ENCODE measurements at regions not wholly inside any gene's neighbourhood (a gene's known extent, or its start where the extent isn't known, plus 50 kb on each side); places are given as distances from the start of the nearest gene placed in this dataset.

DNA sequence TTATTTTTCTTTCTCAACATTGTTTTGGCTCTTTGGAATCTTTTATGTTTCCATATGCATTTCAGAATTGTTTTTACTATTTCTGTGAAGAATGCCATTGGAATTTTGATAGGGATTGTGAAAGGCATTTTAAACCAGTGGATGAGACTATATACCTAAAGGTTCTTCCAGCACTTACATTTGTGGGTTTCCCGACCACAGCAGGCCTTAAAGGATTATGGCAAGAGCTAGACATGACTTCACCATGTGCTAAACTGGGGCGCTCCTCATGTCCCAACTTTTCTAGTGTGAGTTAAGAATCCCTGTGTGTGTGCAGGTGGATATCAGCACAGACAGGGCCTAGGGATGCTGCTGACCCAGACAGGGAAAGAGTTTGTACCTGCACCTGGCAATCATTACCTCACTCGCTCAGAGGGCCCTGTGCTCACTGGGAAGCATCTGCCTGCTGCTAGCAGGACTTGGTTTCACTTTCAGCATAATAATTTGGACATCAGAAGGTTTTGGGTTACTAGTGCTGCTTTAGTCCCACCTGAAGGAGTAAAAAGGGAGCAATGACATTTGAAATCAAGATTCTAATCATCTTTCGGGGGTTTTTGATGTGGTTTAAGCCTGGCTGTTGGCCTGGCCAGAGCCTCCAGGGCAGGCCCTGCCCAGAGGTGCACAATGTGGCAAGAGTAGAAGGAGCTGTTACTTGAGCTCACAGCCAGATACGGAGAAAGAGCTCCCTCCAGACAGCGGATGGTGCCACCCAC, 137.1 kb downstream of the CDC5L start:
- Mint-ChIP-seq H3K9me3 (ENCODE audit: insufficient read depth) (peaks cover 15% of the 10 kb centered on the region), H3K27ac (no peak overlapping the region), H3K4me3 (no peak overlapping the region), H3K36me3 (ENCODE audit: low read depth) (no peaks in the 10 kb centered on the region), H3K27me3 (ENCODE audit: low read depth) (peaks cover 2% of the 10 kb centered on the region), H3K4me1 (ENCODE audit: low read depth) (peaks cover 33% of the 10 kb centered on the region)
- DNase-seq (no peak), ATAC-seq (no peak)
- ChIA-PET POLR2A (no interaction called here), CTCF (interaction anchor here (0.8 to 0.9 kb wide), 2 partner anchors 8 to 69 kb away, joined by 3 read pairs; no protein-coding TSS in a partner anchor)

DNA sequence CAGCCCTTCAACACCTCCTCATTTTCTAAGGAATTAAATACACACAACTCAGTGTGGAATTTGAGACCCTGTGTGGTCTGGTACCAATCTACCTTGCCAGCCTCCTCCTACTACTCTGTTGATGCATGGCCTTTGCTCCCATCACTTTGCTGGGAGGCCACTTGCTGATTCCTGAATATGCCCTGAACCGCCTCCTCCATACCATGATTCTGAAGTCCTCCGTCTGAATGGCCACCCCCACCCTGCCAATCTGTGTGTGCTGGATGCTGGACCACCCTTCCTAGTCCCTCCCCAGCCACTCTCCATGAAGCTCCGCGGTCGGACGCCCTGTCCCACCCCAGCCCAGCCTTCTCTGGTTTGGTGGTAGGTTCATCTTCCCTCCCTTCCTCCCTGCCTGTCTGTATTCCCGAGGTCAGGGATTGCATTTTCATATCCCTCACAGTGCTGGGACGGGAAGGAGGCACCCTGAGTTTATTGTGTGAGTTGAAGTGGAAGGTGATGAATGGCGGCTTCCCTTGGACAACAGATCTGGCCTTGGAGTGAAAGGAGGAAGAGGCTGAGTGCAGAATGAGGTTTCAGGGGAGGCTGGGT, 138.3 kb downstream of the CDC5L start:
- POLR2A ChIA-PET = no interaction called here
- H3K27ac Mint-ChIP-seq = no peak overlapping the region
- DNase-seq = no peak
- peaks cover 27% of the 10 kb centered on the region for H3K4me1 Mint-ChIP-seq (ENCODE audit: low read depth)
- H3K9me3 Mint-ChIP-seq (ENCODE audit: insufficient read depth) = peaks cover 13% of the 10 kb centered on the region
- ATAC-seq = no peak
- H3K36me3 Mint-ChIP-seq (ENCODE audit: low read depth) = no peaks in the 10 kb centered on the region
- CTCF ChIA-PET = no interaction called here
- H3K4me3 Mint-ChIP-seq = no peak overlapping the region
- H3K27me3 Mint-ChIP-seq (ENCODE audit: low read depth) = peaks cover 2% of the 10 kb centered on the region

DNA sequence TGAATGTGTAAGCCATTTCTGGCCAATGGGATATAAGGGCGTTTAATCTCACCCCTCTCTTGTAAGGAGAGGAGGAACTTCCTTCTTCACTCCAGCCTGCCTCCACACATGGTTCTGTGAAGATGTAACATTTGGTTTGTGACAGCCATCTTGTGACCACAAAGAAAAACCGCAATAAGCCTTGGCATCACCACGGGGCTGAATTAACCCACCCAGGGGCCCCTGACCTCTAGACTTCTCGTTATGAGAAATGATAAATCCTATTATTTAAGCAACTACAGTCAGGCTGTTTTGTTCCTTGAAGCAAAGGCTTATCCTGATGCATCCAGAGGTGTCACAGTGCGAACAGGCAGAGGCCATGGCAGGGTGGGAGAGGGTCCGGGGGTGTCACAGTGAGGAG, 139.7 kb downstream of the CDC5L start:
- H3K9me3 Mint-ChIP-seq (ENCODE audit: insufficient read depth) = no peaks in the 10 kb centered on the region
- CTCF ChIA-PET = interaction anchor here (0.9 kb wide), 1 partner anchor 10 kb away, joined by 4 read pairs; no protein-coding TSS in a partner anchor
- H3K4me3 Mint-ChIP-seq = no peak overlapping the region
- H3K27me3 Mint-ChIP-seq (ENCODE audit: low read depth) = no peaks in the 10 kb centered on the region
- DNase-seq (peak; percentile 26), ATAC-seq (peak; percentile 29)
- POLR2A ChIA-PET = no interaction called here
- no peaks in the 10 kb centered on the region for H3K36me3 Mint-ChIP-seq (ENCODE audit: low read depth)
- H3K4me1 Mint-ChIP-seq (ENCODE audit: low read depth) = peaks cover 27% of the 10 kb centered on the region
- H3K27ac Mint-ChIP-seq = peak overlapping the region; percentile 39

- Mint-ChIP-seq H3K9me3 (ENCODE audit: insufficient read depth) (no peaks in the 10 kb centered on the region), H3K27ac (no peak overlapping the region), H3K4me1 (ENCODE audit: low read depth) (peaks cover 27% of the 10 kb centered on the region), H3K36me3 (ENCODE audit: low read depth) (no peaks in the 10 kb centered on the region), H3K4me3 (no peak overlapping the region), H3K27me3 (ENCODE audit: low read depth) (no peaks in the 10 kb centered on the region)
- DNase-seq (no peak), ATAC-seq (no peak)
- ChIA-PET CTCF (interaction anchor here (0.9 kb wide), 1 partner anchor 10 kb away, joined by 4 read pairs; no protein-coding TSS in a partner anchor), POLR2A (no interaction called here)
Observed at GRCh38 chr6:44527583-44528369, 140.3 kb downstream of the CDC5L start.

DNA sequence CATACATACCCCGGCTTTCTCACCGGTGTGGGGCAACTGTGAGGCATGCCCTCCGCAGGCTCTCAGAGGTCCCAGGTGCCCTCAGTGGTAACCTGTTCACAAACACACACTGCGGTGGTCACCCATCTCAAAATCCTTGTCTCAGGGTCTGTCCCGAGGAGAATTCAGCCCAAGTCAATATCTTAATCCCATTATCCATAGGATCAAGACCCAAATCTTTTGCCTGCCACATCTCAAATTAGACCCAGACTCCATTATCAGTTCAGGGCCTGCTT, 140.8 kb downstream of the CDC5L start:
- no peak overlapping the region for H3K27ac Mint-ChIP-seq
- ATAC-seq = no peak
- H3K36me3 Mint-ChIP-seq (ENCODE audit: low read depth) = no peaks in the 10 kb centered on the region
- ChIA-PET POLR2A (no interaction called here), CTCF (no interaction called here)
- H3K27me3 Mint-ChIP-seq (ENCODE audit: low read depth) = no peaks in the 10 kb centered on the region
- no peak for DNase-seq
- H3K9me3 Mint-ChIP-seq (ENCODE audit: insufficient read depth) = no peaks in the 10 kb centered on the region
- no peak overlapping the region for H3K4me3 Mint-ChIP-seq
- H3K4me1 Mint-ChIP-seq (ENCODE audit: low read depth) = peaks cover 27% of the 10 kb centered on the region

DNA sequence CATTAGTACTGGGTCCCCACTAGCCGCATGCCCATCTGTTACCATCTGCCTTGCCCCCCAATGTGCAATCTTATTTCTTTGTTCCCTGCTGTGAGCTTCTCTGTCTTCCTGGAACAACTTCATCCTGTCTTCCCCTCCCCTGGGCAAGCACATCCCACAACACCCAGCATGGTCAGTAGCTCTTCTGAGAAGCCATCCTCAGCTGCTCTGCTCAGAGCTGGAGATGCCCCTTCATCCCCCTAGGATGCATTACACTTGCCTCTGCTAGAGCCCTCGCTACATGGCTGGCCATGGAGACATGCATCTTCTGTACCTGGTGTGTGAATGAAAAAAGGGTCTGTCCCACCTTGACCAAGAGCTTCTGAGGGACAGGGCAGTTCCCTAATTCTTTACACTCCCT, 141.2 kb downstream of the CDC5L start:
- ChIA-PET CTCF (no interaction called here), POLR2A (no interaction called here)
- Mint-ChIP-seq H3K4me3 (no peak overlapping the region), H3K36me3 (ENCODE audit: low read depth) (no peaks in the 10 kb centered on the region), H3K27me3 (ENCODE audit: low read depth) (no peaks in the 10 kb centered on the region), H3K27ac (no peak overlapping the region), H3K4me1 (ENCODE audit: low read depth) (peaks cover 27% of the 10 kb centered on the region), H3K9me3 (ENCODE audit: insufficient read depth) (no peaks in the 10 kb centered on the region)
- ATAC-seq = no peak
- no peak for DNase-seq

DNA sequence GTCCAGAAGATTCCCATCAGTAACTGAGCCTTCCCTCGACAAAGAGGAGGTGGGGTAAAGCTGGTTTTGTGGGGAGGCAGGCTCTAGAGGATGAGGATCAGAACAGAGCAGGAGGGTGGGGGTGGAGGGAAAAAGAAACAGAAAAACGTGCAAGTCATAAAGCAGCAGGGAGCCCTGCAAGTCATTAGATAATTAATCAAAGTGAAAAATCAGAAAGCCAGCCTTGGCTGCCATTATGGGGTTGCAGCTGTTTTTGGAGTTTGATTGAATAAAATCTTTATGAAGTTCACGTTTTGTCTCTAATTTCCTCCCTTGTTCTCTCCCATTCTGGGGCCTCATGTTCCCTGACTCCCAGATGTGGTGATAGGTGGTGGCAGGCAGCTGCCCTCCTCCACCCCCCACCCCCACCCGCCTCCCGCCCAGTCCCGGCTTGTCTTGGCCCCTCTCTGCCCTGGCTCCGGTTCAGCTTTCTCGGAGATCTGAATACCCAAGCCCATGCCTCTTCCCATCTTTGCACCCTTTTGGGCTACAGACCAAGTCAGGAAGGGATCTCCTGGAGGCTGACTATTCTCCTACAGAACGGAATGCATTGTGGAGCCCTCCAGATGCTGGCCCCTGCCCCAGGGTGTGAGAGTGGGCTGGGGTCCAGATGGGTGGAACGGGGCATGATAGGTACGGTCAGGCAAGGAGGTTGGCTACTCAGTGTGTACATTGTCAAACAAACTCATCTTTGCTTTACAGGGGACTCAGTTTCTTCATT, 141.8 kb downstream of the CDC5L start:
- DNase-seq = no peak
- H3K36me3 Mint-ChIP-seq (ENCODE audit: low read depth) = no peaks in the 10 kb centered on the region
- peaks cover 27% of the 10 kb centered on the region for H3K4me1 Mint-ChIP-seq (ENCODE audit: low read depth)
- no peaks in the 10 kb centered on the region for H3K9me3 Mint-ChIP-seq (ENCODE audit: insufficient read depth)
- no peak overlapping the region for H3K27ac Mint-ChIP-seq
- H3K27me3 Mint-ChIP-seq (ENCODE audit: low read depth) = no peaks in the 10 kb centered on the region
- ChIA-PET POLR2A (no interaction called here), CTCF (no interaction called here)
- H3K4me3 Mint-ChIP-seq = no peak overlapping the region
- ATAC-seq = no peak

- Mint-ChIP-seq H3K27ac (no peak overlapping the region), H3K4me3 (no peak overlapping the region)
Observed at GRCh38 chr6:44530209-44530909, 142.9 kb downstream of the CDC5L start.

DNA sequence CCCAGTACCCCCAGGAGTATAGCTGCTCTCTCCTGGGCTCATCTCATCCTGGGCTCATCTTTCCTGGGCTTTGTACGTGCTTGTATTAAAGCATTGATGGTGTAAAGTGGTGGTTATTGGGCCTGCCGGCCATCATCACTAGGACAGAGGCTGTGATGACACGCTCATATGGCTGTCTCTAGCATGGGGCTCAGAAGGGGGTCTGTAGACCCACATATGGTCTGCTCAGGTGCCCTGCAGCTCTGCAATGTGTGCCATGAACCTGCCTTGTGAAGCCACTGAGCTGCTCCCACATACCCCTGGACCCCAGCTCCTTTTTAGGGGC, 143.4 kb downstream of the CDC5L start:
- ATAC-seq (no peak), DNase-seq (no peak)
- Mint-ChIP-seq H3K4me3 (no peak overlapping the region), H3K4me1 (ENCODE audit: low read depth) (peaks cover 16% of the 10 kb centered on the region), H3K27ac (no peak overlapping the region), H3K36me3 (ENCODE audit: low read depth) (no peaks in the 10 kb centered on the region), H3K9me3 (ENCODE audit: insufficient read depth) (no peaks in the 10 kb centered on the region), H3K27me3 (ENCODE audit: low read depth) (no peaks in the 10 kb centered on the region)
- CTCF ChIA-PET = no interaction called here
- POLR2A ChIA-PET = no interaction called here

More at GRCh38 chr6:44530209-44530909, 142.9 kb downstream of the CDC5L start:
- Mint-ChIP-seq H3K36me3 (ENCODE audit: low read depth) (no peaks in the 10 kb centered on the region), H3K27me3 (ENCODE audit: low read depth) (no peaks in the 10 kb centered on the region), H3K4me1 (ENCODE audit: low read depth) (peaks cover 17% of the 10 kb centered on the region), H3K9me3 (ENCODE audit: insufficient read depth) (no peaks in the 10 kb centered on the region)
- POLR2A ChIA-PET = no interaction called here
- CTCF ChIA-PET = no interaction called here
- no peak for ATAC-seq
- no peak for DNase-seq

- Mint-ChIP-seq H3K4me3 (no peak overlapping the region), H3K9me3 (ENCODE audit: insufficient read depth) (no peaks in the 10 kb centered on the region), H3K4me1 (ENCODE audit: low read depth) (peaks cover 14% of the 10 kb centered on the region), H3K36me3 (ENCODE audit: low read depth) (no peaks in the 10 kb centered on the region), H3K27ac (no peak overlapping the region), H3K27me3 (ENCODE audit: low read depth) (no peaks in the 10 kb centered on the region)
- ChIA-PET POLR2A (no interaction called here), CTCF (no interaction called here)
- ATAC-seq = no peak
- no peak for DNase-seq
Observed at GRCh38 chr6:44531442-44532015, 144.0 kb downstream of the CDC5L start.

DNA sequence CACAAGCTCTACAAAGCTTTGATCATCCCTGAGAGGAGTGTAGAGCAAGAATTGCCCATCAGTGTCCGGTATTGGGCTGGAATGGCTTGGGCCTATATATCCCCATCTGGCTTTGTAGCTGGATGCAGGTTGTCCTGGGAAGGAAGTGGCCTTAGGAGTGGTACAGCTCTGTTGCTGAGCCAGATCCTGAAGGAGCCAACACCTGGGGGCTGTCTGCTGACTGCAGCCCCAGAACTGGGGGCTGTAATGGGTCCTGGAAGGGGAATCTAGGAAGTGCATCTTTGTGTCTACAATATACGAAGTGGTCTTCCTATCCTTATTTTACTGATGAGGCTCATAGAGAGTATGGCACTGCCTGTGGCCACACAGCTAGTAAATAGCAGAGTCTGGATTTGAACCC, 145.9 kb downstream of the CDC5L start:
- ChIA-PET CTCF (interaction anchor here (1.1 to 1.4 kb wide), 2 partner anchors 9 to 58 kb away, joined by 3 to 4 read pairs; no protein-coding TSS in a partner anchor), POLR2A (no interaction called here)
- Mint-ChIP-seq H3K27me3 (ENCODE audit: low read depth) (no peaks in the 10 kb centered on the region), H3K27ac (no peak overlapping the region), H3K36me3 (ENCODE audit: low read depth) (no peaks in the 10 kb centered on the region), H3K4me3 (no peak overlapping the region), H3K4me1 (ENCODE audit: low read depth) (no peaks in the 10 kb centered on the region), H3K9me3 (ENCODE audit: insufficient read depth) (no peaks in the 10 kb centered on the region)
- ATAC-seq (no peak), DNase-seq (no peak)
